ENCODE measurements at regions not wholly inside any gene's neighbourhood (a gene's known extent, or its start where the extent isn't known, plus 50 kb on each side); places are given as distances from the start of the nearest gene placed in this dataset.

DNA sequence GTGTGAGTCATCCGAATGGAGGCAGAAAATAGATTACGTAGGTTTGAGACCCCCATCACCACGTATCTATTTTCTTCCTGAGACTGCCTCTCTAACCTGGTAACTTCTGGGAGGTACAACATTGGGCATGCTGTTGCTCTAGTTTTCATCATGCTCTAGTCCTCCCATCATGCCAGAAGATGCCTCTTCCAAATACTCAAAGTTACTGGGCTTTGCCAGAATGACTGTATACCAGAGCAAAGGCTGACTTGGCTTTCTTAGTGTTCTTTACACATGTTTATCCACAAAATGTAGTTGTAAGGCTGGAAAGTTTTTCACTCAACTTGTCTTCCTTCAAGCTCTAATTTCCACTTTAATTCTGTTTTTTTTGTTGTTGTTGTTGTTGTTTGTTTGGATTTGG, 370.5 kb downstream of the MDFIC start:
- ChIA-PET POLR2A (ENCODE audit: unreplicated experiment) (no interaction called here), CTCF (no interaction called here)
- H2BK15ac ChIP-seq (ENCODE audit: low read depth, low read length) = no peak overlapping the region; the same call in 2 of the 3 replicates
- no peaks in the 10 kb centered on the region for H3K27me3 ChIP-seq (ENCODE audit: control insufficient read depth, insufficient read depth, low read length)
- no peak overlapping the region for H4K5ac ChIP-seq (ENCODE audit: low read depth, low read length)
- intact Hi-C loops (cut with micrococcal nuclease) = no loop called here
- dilution Hi-C loops (cut with HindIII; ENCODE audit: low sequenced_read_pairs, unreplicated experiment) = no loop called here
- DNase-seq = no peak
- H3K4me1 ChIP-seq (ENCODE audit: control insufficient read depth, insufficient read depth, low read length) = peaks cover 5% of the 10 kb centered on the region
- no CpG with 5 or more reads among the region's 3 CpGs for WGBS, 2 experiments (ENCODE audit: extremely low coverage in 2 of 2, insufficient read length in 1 of 2)
- H2BK120ac ChIP-seq (ENCODE audit: low read depth, low read length) = peak overlapping the region; percentile 8; the same call in 1 of the 2 replicates
- H3K79me1 ChIP-seq (ENCODE audit: low read depth in 1 of 2, low read length in 2 of 2) = no peaks in the 10 kb centered on the region
- BruUV-seq (replicated peaks) = no TSS peak
- in situ Hi-C loops (cut with MboI; ENCODE audit: low sequenced_read_pairs) = no loop called here
- H3K9me1 ChIP-seq (ENCODE audit: insufficient read depth, low read length) = no peaks in the 10 kb centered on the region
- no peak overlapping the region for H3K4me3 ChIP-seq (ENCODE audit: insufficient read depth, low read depth, low read length)
- peak overlapping the region; percentile 77 for H2BK20ac ChIP-seq (ENCODE audit: low read depth, low read length)
- no peak overlapping the region for H3K9ac ChIP-seq (ENCODE audit: low read depth, low read length)
- H3K27ac ChIP-seq (ENCODE audit: insufficient read depth, low read length) = no peak overlapping the region
- peak overlapping the region; percentile 64; the same call in 1 of the 2 replicates for H3K18ac ChIP-seq (ENCODE audit: low read depth, low read length)
- H3K23ac ChIP-seq (ENCODE audit: low read depth, low read length) = no peak overlapping the region
- H3K36me3 ChIP-seq (ENCODE audit: control insufficient read depth, insufficient read depth, low read length) = no peaks in the 10 kb centered on the region
- no peak for ATAC-seq (ENCODE audit: low read depth)
- H3K4ac ChIP-seq (ENCODE audit: low read depth, low read length) = 0 out of 2 replicates have a peak overlapping the region, but pooled peaks have one; percentile 7
- no peaks in the 10 kb centered on the region for H4K20me1 ChIP-seq (ENCODE audit: insufficient read depth, low read length)
- H3K56ac ChIP-seq (ENCODE audit: extremely low read depth, insufficient read depth, low read length) = no peak overlapping the region
- H2AK5ac ChIP-seq (ENCODE audit: low read depth, low read length) = no peak overlapping the region
- H3K9me3 ChIP-seq (ENCODE audit: control insufficient read depth, insufficient read depth, low read length) = no peaks in the 10 kb centered on the region
- H3K4me2 ChIP-seq (ENCODE audit: low read depth, low read length) = no peak overlapping the region
- H4K8ac ChIP-seq (ENCODE audit: low read depth in 2 of 2, low read length in 2 of 2) = no peak overlapping the region; a peak in 1 of 4 replicates
- H2AFZ ChIP-seq (replicated peaks; ENCODE audit: low read length, poor library complexity) = no peak overlapping the region
- H2AK9ac ChIP-seq (replicated peaks; ENCODE audit: low read depth, low read length, poor library complexity) = no peak overlapping the region
- H4K91ac ChIP-seq (ENCODE audit: insufficient read depth, low read depth, low read length) = no peak overlapping the region
- H2BK5ac ChIP-seq (ENCODE audit: low read depth, low read length, poor library complexity, severe bottlenecking) = no peak overlapping the region
- peak overlapping the region; percentile 63 for H3K14ac ChIP-seq (replicated peaks; ENCODE audit: low read depth, low read length)
- TF ChIP-seq, protein P1, sequence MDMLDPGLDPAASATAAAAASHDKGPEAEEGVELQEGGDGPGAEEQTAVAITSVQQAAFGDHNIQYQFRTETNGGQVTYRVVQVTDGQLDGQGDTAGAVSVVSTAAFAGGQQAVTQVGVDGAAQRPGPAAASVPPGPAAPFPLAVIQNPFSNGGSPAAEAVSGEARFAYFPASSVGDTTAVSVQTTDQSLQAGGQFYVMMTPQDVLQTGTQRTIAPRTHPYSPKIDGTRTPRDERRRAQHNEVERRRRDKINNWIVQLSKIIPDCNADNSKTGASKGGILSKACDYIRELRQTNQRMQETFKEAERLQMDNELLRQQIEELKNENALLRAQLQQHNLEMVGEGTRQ (IDR thresholded peaks at IDR 0.05; ENCODE audit: low read depth, low read length) = no peak
- TF ChIP-seq BHLHE40 (IDR thresholded peaks at IDR 0.05; ENCODE audit: low read depth, low read length) (no peak), RCOR1 (IDR thresholded peaks at IDR 0.05; ENCODE audit: insufficient replicate concordance, low read length) (no peak), MXI1 (IDR thresholded peaks at IDR 0.05; ENCODE audit: borderline replicate concordance, low read depth, low read length) (no peak)
